ENCODE measurements at regions not wholly inside any gene's neighbourhood (a gene's known extent, or its start where the extent isn't known, plus 50 kb on each side); places are given as distances from the start of the nearest gene placed in this dataset.
"Not testable (repeated sequence)": the region's sequence is repeated elsewhere in the genome, so short reads cannot be mapped to it uniquely, and the experiment has no call there.

DNA sequence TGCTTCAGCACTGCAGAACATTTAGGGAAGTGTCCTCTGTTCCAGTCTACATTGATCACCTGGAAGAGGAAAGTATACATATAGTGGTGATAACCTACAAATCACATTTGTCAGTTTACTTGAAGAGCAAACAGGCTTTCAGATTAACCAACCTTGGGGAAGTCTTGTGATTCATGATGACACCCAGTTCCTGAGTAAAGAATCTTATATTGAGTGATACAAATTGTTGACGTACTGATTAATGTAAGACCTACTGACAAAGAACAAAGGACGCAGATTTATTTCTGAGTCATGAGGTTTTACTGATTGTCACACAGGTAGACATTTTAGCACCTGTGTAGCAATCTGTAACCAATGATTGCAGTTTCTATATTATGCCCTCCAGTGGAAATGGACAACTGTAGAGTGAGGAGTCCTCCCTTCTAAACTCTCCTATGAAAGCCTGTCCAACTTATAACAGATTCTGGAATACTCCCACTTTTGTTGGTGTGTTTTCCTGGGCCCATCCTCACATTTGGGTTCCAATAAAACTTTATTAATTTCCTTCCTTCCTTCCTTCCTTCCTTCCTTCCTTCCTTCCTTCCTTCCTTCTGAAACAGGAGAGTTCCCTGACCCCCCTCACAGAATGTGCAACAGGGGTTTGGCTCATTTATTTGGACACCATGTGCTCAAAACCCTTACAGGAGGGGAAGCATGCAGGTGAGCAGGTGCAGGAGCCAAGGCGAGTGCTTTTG, 113.5 kb downstream of the SLC35B3 start:
- intact Hi-C loops (cut with micrococcal nuclease), result no loop called here
- H3K9me3 Mint-ChIP-seq, result no peaks in the 10 kb centered on the region

DNA sequence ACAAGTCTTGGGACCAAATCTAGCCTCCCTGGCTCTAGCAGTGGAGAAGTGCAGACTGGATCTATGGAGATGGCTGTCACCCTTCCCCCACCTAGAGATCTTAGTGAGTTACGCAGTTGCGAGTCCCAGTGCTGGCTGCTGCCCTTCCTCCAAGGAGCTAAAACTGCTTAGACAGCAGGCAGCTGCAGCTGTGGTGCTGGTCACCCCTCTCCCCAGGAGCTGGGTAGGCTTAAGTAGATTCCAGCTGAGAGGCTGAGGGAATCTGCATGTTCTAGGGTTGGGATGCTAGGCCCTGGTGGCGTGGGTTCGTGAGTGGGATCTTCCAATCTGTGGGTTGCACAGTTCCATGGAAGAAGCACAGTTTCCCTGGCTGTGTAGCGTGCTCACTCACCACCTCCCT, 120.2 kb downstream of the SLC35B3 start:
- Mint-ChIP-seq H3K9me3 (peaks cover 23% of the 10 kb centered on the region), H3K27ac (no peak overlapping the region), H3K4me1 (ENCODE audit: low read depth) (no peaks in the 10 kb centered on the region), H3K36me3 (ENCODE audit: low read depth) (no peaks in the 10 kb centered on the region), H3K4me3 (ENCODE audit: low read depth) (no peak overlapping the region), H3K27me3 (ENCODE audit: low read depth) (no peaks in the 10 kb centered on the region)
- no peak for DNase-seq (ENCODE audit: low spot score)
- intact Hi-C loops (cut with micrococcal nuclease), result no loop called here

More for the DNA sequence above, 113.5 kb downstream of the SLC35B3 start:
- H3K27me3 Mint-ChIP-seq (ENCODE audit: low read depth), result no peaks in the 10 kb centered on the region
- H3K36me3 Mint-ChIP-seq (ENCODE audit: low read depth), result no peaks in the 10 kb centered on the region
- H3K4me3 Mint-ChIP-seq (ENCODE audit: low read depth), result no peak overlapping the region
- DNase-seq (ENCODE audit: low spot score), result no peak
- no peaks in the 10 kb centered on the region for H3K4me1 Mint-ChIP-seq (ENCODE audit: low read depth)
- H3K27ac Mint-ChIP-seq, result no peak overlapping the region

DNA sequence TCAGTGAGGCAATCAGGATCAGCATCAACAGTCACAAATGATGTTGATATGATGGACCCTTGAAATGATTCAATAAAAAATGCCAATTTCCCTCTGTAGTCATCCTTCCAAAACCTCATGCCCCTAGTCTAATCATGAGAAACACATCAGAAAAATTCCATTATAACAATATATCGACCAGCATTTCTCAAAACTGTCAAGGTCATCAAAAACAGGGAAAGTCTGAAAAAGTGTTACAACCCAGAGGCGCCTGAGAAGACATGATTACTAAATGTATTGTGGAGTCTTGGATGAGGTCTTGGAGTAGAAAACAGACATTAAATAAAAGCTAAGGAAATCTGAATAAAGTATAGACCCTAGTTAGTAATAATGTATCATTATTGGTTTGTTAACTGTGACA, 133.8 kb downstream of the SLC35B3 start:
- intact Hi-C loops (cut with micrococcal nuclease), result no loop called here
- Mint-ChIP-seq H3K27me3 (ENCODE audit: low read depth) (no peaks in the 10 kb centered on the region), H3K27ac (no peak overlapping the region), H3K9me3 (no peaks in the 10 kb centered on the region), H3K4me1 (ENCODE audit: low read depth) (no peaks in the 10 kb centered on the region), H3K36me3 (ENCODE audit: low read depth) (no peaks in the 10 kb centered on the region), H3K4me3 (ENCODE audit: low read depth) (no peak overlapping the region)
- no peak for DNase-seq (ENCODE audit: low spot score)

DNA sequence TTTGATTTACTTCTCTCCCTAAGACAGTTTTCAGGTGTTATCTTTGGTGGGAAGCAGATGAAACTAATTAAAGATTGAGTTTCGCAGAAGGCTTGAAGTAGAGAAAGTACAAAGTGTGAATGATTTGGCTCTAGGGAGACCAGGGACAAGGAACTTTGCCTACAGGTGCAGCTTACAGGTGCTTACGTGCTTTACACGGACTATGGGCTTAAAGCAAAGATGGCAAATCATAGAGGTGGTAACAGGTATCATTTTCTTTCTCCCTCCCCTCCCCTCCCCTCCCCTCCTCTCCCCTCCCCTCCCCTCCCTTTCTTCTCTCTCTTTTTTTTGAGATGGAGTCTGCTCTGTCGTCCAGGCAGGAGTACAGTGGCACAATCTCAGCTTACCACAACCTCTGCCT, 136.3 kb downstream of the SLC35B3 start:
- H3K4me1 Mint-ChIP-seq (ENCODE audit: low read depth), result no peaks in the 10 kb centered on the region

DNA sequence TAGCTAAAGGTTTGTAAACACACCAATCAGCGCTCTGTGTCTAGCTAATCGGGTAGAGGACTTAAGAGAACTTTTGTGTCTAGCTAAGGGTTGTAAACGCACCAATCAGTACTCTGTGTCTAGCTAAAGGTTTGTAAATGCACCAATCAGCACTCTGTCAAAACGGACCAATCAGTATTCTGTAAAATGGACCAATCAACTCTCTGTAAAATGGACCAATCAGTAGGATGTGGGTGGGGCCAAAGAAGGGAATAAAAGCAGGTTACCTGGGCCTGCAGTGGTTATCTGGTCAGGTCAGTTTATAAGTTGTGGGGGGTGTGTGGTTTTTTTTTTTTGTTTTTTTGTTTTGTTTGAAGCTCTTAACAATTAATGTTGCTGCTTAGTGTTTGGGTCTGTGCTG, 152.4 kb downstream of the SLC35B3 start:
- H3K27ac Mint-ChIP-seq; DNase-seq (ENCODE audit: low spot score); H3K27me3 Mint-ChIP-seq (ENCODE audit: low read depth); H3K36me3 Mint-ChIP-seq (ENCODE audit: low read depth); H3K4me3 Mint-ChIP-seq (ENCODE audit: low read depth); intact Hi-C loops (cut with micrococcal nuclease); H3K4me1 Mint-ChIP-seq (ENCODE audit: low read depth); H3K9me3 Mint-ChIP-seq: not testable (repeated sequence)

More for the DNA sequence above, 136.3 kb downstream of the SLC35B3 start:
- Mint-ChIP-seq H3K36me3 (ENCODE audit: low read depth) (no peaks in the 10 kb centered on the region), H3K27ac (no peak overlapping the region), H3K4me3 (ENCODE audit: low read depth) (no peak overlapping the region), H3K9me3 (no peaks in the 10 kb centered on the region), H3K27me3 (ENCODE audit: low read depth) (no peaks in the 10 kb centered on the region)
- no peak for DNase-seq (ENCODE audit: low spot score)
- intact Hi-C loops (cut with micrococcal nuclease), result no loop called here

DNA sequence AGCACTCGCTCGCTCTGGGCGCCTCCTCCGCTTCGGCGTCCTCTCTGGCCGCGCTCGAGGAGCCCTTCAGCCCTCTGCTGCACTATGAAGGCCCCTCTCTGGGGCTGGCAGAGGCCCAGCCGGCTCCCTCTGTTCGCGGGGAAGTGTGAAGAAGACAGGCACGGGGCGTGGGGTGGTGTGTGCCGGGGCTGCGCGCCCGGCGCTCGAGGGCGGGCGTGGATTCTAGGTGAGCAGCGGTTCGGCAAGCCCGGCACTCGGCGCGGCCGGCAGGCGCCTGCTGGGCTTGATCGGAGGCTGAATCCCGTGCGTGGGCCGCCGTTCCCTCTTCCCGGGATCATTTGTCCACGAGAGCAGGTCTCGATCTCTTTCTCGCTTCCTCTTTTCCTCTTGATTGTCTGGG, 153.0 kb downstream of the SLC35B3 start:
- no peaks in the 10 kb centered on the region for H3K36me3 Mint-ChIP-seq (ENCODE audit: low read depth)
- intact Hi-C loops (cut with micrococcal nuclease), result no loop called here
- H3K4me3 Mint-ChIP-seq (ENCODE audit: low read depth), result no peak overlapping the region
- no peaks in the 10 kb centered on the region for H3K27me3 Mint-ChIP-seq (ENCODE audit: low read depth)
- H3K9me3 Mint-ChIP-seq, result no peaks in the 10 kb centered on the region
- H3K27ac Mint-ChIP-seq, result no peak overlapping the region
- DNase-seq (ENCODE audit: low spot score), result no peak
- H3K4me1 Mint-ChIP-seq (ENCODE audit: low read depth), result no peaks in the 10 kb centered on the region

DNA sequence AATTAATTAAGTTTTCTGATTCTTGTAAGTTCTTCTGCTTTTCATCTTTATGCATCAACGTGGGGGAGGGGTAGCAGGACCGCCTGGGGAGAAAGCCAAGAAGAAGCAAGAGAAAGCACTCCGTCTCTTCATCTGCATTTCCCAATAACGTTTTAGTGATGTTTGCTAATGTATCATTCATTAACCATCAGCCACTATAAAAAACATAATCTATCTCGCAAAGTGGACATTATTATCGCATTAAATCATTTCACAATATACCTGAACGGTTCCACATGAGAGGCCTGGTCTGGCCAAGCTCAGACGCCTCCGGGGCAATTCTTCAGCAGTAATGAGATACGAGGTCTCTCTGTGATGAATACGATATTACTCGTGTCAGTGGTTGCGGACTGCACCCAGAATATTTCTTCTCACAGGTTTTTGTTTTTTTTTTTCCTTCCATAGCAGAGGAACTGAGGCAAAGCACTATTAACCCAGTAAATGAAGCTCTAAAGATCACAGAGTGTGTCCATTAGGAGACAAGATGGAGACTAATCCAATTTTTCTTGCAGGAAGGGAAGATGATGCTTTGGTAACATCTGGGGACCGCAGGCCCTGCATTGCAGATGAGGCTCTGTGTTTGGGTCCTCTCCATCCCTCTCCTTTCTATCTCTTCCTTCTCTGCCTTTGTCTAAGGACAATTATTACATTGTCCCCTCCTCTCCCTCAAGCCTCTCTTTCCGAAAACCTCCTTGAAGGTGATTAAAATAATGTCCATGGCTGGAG, 156.1 kb downstream of the SLC35B3 start:
- Mint-ChIP-seq H3K27ac (no peak overlapping the region), H3K4me3 (ENCODE audit: low read depth) (no peak overlapping the region)

DNA sequence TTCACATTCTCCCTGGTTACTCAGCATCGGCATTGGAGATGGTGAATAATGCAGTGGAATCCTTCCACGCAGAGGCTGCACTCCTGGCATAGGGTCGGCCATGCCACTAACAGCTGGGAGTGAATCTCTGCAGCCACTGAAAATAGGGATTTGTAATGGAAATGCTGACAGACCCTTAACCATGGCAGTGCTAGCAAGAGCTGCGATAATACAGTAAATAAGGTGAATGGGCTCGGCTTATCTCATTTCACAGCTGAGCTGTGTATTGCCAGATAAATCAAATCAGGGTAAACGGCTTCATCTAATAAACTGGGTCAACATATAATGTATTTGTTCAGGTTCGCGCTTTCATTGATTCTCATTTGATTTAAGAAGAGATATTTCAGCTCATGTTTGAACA, 156.8 kb downstream of the SLC35B3 start:
- no peak for DNase-seq (ENCODE audit: low spot score)
- Mint-ChIP-seq H3K9me3 (no peaks in the 10 kb centered on the region), H3K27me3 (ENCODE audit: low read depth) (no peaks in the 10 kb centered on the region), H3K27ac (no peak overlapping the region), H3K4me1 (ENCODE audit: low read depth) (no peaks in the 10 kb centered on the region), H3K36me3 (ENCODE audit: low read depth) (no peaks in the 10 kb centered on the region), H3K4me3 (ENCODE audit: low read depth) (no peak overlapping the region)
- intact Hi-C loops (cut with micrococcal nuclease), result no loop called here

More for the DNA sequence above, 156.1 kb downstream of the SLC35B3 start:
- Mint-ChIP-seq H3K9me3 (no peaks in the 10 kb centered on the region), H3K4me1 (ENCODE audit: low read depth) (no peaks in the 10 kb centered on the region), H3K27me3 (ENCODE audit: low read depth) (no peaks in the 10 kb centered on the region), H3K36me3 (ENCODE audit: low read depth) (no peaks in the 10 kb centered on the region)
- no peak for DNase-seq (ENCODE audit: low spot score)
- intact Hi-C loops (cut with micrococcal nuclease), result no loop called here

DNA sequence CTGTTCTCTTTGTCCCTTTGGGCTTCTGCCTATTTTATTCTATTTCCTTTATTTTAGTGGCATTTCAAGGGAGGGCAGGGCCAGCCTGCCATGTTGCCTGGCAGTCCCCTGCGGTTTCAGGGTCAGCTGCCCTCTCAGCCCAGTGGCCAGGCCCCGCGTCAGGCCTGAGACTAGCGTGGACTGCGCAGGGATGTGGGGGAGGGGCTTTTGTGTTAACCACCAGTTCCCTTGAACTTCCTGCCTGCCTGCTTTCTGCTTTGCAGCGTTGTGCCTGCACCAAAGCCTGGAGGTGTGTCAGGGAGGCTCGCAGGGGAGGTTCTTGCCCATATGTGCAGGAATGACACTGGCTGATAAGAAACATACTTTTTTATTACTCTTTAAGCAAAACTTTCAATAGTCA, 157.6 kb downstream of the SLC35B3 start:
- Mint-ChIP-seq H3K27ac (no peak overlapping the region), H3K4me1 (ENCODE audit: low read depth) (no peaks in the 10 kb centered on the region), H3K27me3 (ENCODE audit: low read depth) (no peaks in the 10 kb centered on the region), H3K9me3 (no peaks in the 10 kb centered on the region), H3K36me3 (ENCODE audit: low read depth) (no peaks in the 10 kb centered on the region), H3K4me3 (ENCODE audit: low read depth) (no peak overlapping the region)
- no peak for DNase-seq (ENCODE audit: low spot score)
- intact Hi-C loops (cut with micrococcal nuclease), result no loop called here

DNA sequence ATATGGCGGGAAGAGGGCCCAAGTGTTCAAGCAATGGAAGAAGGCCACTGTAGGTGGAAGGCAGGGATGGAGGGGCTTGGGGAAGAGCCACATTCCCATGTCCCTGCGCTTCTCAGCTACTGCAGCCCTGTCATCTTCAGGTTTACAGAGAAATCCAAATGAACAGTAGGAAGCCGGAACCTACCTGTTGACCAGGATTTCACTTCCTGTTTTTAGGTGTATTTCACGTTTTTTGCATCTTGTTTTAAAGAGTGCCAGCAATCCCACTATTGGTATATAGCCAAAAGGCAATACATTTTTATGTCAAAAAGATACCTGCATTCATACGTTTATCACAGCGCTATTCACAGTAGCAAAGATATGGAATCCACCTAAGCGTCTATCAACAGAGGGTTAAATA, 159.2 kb downstream of the SLC35B3 start:
- no peaks in the 10 kb centered on the region for H3K36me3 Mint-ChIP-seq (ENCODE audit: low read depth)
- H3K4me3 Mint-ChIP-seq (ENCODE audit: low read depth), result no peak overlapping the region
- DNase-seq (ENCODE audit: low spot score), result no peak
- no peaks in the 10 kb centered on the region for H3K9me3 Mint-ChIP-seq
- no peak overlapping the region for H3K27ac Mint-ChIP-seq
- H3K27me3 Mint-ChIP-seq (ENCODE audit: low read depth), result no peaks in the 10 kb centered on the region
- H3K4me1 Mint-ChIP-seq (ENCODE audit: low read depth), result no peaks in the 10 kb centered on the region
- intact Hi-C loops (cut with micrococcal nuclease), result no loop called here

DNA sequence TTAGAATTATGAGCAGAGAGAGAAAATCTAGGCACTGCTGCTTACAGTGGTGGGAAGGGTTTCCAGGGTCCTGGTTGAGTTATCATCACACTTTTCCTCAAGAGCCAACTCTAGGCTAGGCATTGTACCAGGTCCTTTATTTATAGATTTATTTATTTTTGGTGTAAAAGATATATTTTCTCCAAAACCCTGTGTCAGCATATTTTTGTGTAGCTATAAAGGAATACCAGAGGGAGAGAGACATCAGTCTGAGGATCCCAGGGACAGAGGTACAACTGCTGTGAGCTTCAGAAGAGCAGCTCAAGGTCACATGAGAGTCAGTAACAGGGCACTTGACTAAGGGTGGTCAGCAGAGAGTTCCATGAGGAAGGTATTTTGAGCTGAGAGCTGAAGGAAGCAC, 159.7 kb downstream of the SLC35B3 start:
- intact Hi-C loops (cut with micrococcal nuclease), result no loop called here
- H3K36me3 Mint-ChIP-seq (ENCODE audit: low read depth), result no peaks in the 10 kb centered on the region
- no peaks in the 10 kb centered on the region for H3K4me1 Mint-ChIP-seq (ENCODE audit: low read depth)
- no peaks in the 10 kb centered on the region for H3K9me3 Mint-ChIP-seq
- no peak overlapping the region for H3K27ac Mint-ChIP-seq
- no peak overlapping the region for H3K4me3 Mint-ChIP-seq (ENCODE audit: low read depth)
- no peak for DNase-seq (ENCODE audit: low spot score)
- no peaks in the 10 kb centered on the region for H3K27me3 Mint-ChIP-seq (ENCODE audit: low read depth)

DNA sequence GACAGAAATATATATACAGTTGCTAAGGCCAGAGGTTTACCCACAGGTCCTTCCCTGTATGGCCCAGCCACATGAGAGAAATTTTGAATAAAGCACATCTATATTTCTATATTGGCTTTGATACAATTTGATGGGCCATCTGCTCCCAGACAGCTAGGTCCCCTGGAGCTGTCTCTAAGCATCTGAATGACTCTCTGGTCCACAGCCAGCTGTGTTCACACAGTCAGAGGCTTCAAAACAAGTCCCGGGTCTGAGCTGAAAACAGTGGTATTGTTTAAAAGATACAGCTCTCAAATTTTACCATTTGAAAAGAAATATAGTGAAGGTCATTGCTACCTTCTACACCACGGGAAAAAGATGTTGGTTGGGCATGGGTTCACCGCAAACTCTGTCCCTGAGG, 161.1 kb downstream of the SLC35B3 start:
- Mint-ChIP-seq H3K36me3 (ENCODE audit: low read depth) (no peaks in the 10 kb centered on the region), H3K27ac (no peak overlapping the region), H3K4me3 (ENCODE audit: low read depth) (no peak overlapping the region), H3K4me1 (ENCODE audit: low read depth) (no peaks in the 10 kb centered on the region), H3K9me3 (no peaks in the 10 kb centered on the region), H3K27me3 (ENCODE audit: low read depth) (no peaks in the 10 kb centered on the region)
- intact Hi-C loops (cut with micrococcal nuclease), result no loop called here
- DNase-seq (ENCODE audit: low spot score), result no peak

DNA sequence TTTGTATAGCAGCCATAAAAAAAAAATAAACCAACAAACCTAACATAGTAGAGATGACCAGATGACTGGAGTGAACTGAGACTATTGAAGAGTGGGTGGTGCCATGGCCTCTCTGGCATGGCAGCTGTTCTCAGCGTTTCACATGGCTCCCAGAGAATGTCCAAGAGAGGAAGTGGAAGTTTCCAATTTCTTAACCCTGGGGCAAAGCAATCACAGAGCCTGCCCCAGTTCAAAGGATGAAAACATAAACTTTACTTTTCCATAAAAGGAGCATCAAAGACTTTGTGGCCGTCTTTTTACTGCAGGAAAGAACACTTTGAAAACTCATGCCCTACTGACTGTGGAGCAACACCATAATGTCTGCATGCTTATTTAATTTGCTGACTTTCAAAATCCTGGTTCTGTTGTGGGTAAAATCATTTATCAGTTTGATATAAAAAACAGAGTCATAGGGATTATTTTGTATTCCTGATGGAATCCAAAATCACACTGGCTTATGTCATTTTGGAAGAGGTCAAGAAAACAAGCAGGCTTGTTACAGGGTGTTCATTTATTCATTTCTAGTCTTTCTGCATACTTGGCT, 165.4 kb downstream of the SLC35B3 start:
- Mint-ChIP-seq H3K4me1 (ENCODE audit: low read depth) (no peaks in the 10 kb centered on the region), H3K9me3 (no peaks in the 10 kb centered on the region), H3K4me3 (ENCODE audit: low read depth) (no peak overlapping the region), H3K36me3 (ENCODE audit: low read depth) (no peaks in the 10 kb centered on the region), H3K27me3 (ENCODE audit: low read depth) (no peaks in the 10 kb centered on the region), H3K27ac (no peak overlapping the region)
- no peak for DNase-seq (ENCODE audit: low spot score)
- intact Hi-C loops (cut with micrococcal nuclease), result no loop called here
